Liver (tissue), 3 donors: ENCODE measurements at regions not wholly inside any gene's neighbourhood (a gene's known extent, or its start where the extent isn't known, plus 50 kb on each side); places are given as distances from the start of the nearest gene placed in this dataset.

ENCODE experiments used
- CTCF ChIP-seq: fragments of 150-350 bp; IDR thresholded peaks from 2 replicates; pipeline ENCODE4 v1.5.1; 2017; ENCODE audit warnings: improper control_type of control experiment, low read depth, low read length; ENCODE audit not compliant: missing input control
- EGR1 ChIP-seq, 2 donors: IDR thresholded peaks; 2 replicates each; pipeline ENCODE4 v1.6.1; 2016 to 2018; ENCODE audit warnings: antibody characterized with exemption in 2 of 2, low read depth in 2 of 2
- donor health status: healthy.
- donor health status: healthy.

GRCh38 chr10:84075226-84076046 lies 63.9 kb upstream of the GHITM start:
- TF ChIP-seq CTCF (no peak), EGR1 (IDR thresholded peaks at IDR 0.05; ENCODE audit: low read depth in 2 of 2) (no peak)
